Progenitor cell of endocrine pancreas (in vitro differentiated cells): ENCODE measurements at regions not wholly inside any gene's neighbourhood (a gene's known extent, or its start where the extent isn't known, plus 50 kb on each side); places are given as distances from the start of the nearest gene placed in this dataset.

Source experiments
- DNase-seq: peaks from one replicate; pipeline ENCODE4 v3.0.0; 2021; ENCODE audit warnings: low spot score; ENCODE audit not compliant: unreplicated experiment
- H3K27ac Mint-ChIP-seq: 2 replicates; pipeline ENCODE4 v1.8.0; 2021; ENCODE audit warnings: mild to moderate bottlenecking, moderate library complexity, mixed read lengths
- H3K27me3 Mint-ChIP-seq: 2 replicates; pipeline ENCODE4 v1.8.0; 2021; ENCODE audit warnings: mixed read lengths
- H3K36me3 Mint-ChIP-seq: 2 replicates; pipeline ENCODE4 v1.8.0; 2022; ENCODE audit warnings: mixed read lengths; ENCODE audit not compliant: insufficient read depth
- H3K4me1 Mint-ChIP-seq: 2 replicates; pipeline ENCODE4 v1.8.0; 2021; ENCODE audit warnings: low read depth, mixed read lengths
- H3K4me3 Mint-ChIP-seq: 2 replicates; pipeline ENCODE4 v1.8.0; 2021; ENCODE audit warnings: low read depth, mild to moderate bottlenecking, moderate library complexity, mixed read lengths
- H3K9me3 Mint-ChIP-seq: 2 replicates; pipeline ENCODE4 v1.8.0; 2021; ENCODE audit warnings: low read depth, mixed read lengths
- CTCF ChIP-seq: fragments of 200-600 bp; sonication (generic); IDR thresholded peaks from one replicate; pipeline ENCODE4 v1.5.0; 2021; ENCODE audit warnings: antibody characterized with exemption, mild to moderate bottlenecking; ENCODE audit not compliant: unreplicated experiment

- DNase-seq = no peak
- Mint-ChIP-seq H3K27ac (no peak overlapping the region), H3K4me1 (no peaks in the 10 kb centered on the region), H3K9me3 (no peaks in the 10 kb centered on the region), H3K36me3 (no peaks in the 10 kb centered on the region), H3K4me3 (no peak overlapping the region), H3K27me3 (peaks cover 4% of the 10 kb centered on the region)
- TF ChIP-seq CTCF = no peak
These were observed 150.9 kb downstream of the HLX start for GRCh38 chr1:221029981-221030649.

DNA sequence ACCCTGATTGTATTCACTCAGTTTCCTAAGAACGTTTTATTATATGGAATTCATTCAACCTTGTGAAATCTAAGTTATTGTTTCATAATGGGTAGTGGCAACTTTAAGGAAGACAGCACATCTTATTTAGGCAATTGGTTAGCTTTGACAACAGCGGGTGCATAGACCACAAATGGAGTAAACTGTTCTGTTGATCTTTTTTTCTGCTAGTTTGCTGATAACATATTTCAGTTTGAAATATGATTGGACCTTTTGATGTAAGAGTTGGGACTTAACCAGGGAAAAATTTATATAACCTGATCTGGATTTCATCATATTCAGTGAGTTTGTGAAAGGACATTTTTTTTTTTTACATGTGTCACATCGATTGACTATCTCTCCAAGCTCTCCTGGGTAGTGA lies 151.7 kb downstream of the HLX start:
- peaks cover 7% of the 10 kb centered on the region for H3K27me3 Mint-ChIP-seq

DNA sequence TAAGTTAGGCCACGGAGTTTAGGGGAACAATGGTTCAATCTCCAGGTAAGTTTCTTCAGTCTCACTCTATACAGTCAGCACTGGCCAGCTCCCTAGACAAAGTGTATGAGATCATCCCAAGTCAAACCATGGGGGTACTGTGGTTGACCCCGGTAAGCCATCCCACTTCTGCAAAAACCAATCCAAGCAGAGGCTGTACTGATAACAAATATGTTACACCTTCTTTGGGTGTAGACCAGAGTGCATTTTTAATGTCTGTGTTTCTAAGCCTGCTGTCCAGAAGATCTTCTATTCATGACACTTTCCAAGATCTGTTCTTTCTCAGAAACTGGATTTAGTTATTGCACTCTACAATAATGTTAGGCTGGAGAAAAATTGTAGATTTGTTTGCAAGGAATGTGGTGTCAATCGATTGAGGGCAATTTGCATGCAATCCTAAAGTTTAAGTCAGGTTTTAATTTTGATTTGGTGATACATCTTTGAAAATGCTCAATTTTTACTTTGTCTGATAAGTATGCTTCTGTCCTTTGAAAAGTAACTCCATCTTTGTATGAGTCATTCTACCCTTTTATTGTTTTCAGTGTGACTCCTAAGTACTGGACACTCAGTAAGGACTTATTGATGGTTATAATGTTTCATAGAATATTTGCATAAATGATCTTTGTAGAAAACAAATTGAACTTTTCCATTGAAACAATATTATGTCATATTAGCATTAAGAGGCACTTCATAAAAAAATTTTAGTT lies 152.4 kb downstream of the HLX start:
- H3K4me3 Mint-ChIP-seq = no peak overlapping the region
- H3K27ac Mint-ChIP-seq = no peak overlapping the region
- no peak for TF ChIP-seq CTCF
- no peaks in the 10 kb centered on the region for H3K4me1 Mint-ChIP-seq
- no peaks in the 10 kb centered on the region for H3K9me3 Mint-ChIP-seq
- no peaks in the 10 kb centered on the region for H3K36me3 Mint-ChIP-seq
- peaks cover 4% of the 10 kb centered on the region for H3K27me3 Mint-ChIP-seq
- DNase-seq = no peak

More for the DNA sequence above, 151.7 kb downstream of the HLX start:
- no peak for TF ChIP-seq CTCF
- Mint-ChIP-seq H3K36me3 (no peaks in the 10 kb centered on the region), H3K27ac (no peak overlapping the region), H3K4me1 (no peaks in the 10 kb centered on the region), H3K4me3 (no peak overlapping the region), H3K9me3 (no peaks in the 10 kb centered on the region)
- no peak for DNase-seq

DNA sequence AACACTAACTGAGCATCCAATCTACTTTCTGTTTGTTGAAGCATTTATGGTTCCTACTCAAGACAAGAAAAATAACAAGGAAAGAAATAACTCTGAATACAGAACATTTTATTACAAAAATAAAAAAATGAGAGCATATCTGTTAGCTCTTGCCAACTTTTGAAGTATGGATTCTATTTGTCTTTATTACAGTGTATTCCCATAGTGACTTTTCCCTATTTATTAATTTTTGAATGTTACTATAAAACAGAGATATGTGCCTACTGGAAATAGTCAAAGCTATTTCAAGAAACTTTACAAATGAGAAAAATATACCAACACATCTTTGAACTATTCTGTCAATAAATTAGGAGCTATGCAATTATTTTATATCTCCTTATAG lies 153.0 kb downstream of the HLX start:
- no peak for TF ChIP-seq CTCF
- Mint-ChIP-seq H3K36me3 (no peaks in the 10 kb centered on the region), H3K9me3 (no peaks in the 10 kb centered on the region), H3K4me1 (no peaks in the 10 kb centered on the region), H3K4me3 (no peak overlapping the region), H3K27me3 (peaks cover 3% of the 10 kb centered on the region), H3K27ac (no peak overlapping the region)
- DNase-seq = no peak

DNA sequence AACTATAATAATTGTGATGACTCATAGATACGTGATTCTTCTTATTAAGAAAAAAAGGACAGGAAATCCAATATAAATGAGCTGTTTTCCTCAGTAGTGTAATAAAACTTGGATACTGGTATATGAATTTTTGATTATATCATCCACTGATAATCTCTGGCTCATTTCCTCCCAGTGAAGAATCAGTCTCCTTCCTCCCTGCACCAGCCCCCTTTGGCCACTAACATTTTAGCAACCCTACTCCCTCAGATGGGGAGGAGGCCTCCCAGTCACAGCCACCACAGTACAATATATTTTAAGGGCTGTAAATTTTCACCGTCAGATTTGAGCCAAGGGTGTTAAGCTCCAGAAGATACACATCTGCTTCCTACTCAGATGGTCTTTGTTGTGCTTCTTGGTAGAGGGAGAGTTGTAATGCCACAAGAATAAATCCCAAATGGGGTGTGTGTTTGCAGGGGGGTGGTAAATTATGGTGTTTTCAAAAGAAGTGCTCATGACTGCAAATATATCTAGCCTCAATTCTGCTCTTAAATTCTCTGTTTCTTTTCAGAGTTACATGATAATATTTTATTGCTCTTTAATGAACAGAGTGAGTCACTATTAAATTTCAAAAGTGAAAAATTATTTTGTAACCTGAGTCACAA lies 153.5 kb downstream of the HLX start:
- no peak for TF ChIP-seq CTCF
- no peak for DNase-seq
- Mint-ChIP-seq H3K27ac (no peak overlapping the region), H3K36me3 (no peaks in the 10 kb centered on the region), H3K27me3 (peaks cover 3% of the 10 kb centered on the region), H3K4me3 (no peak overlapping the region), H3K4me1 (no peaks in the 10 kb centered on the region), H3K9me3 (peaks cover 2% of the 10 kb centered on the region)
